ENCODE measurements at regions not wholly inside any gene's neighbourhood (a gene's known extent, or its start where the extent isn't known, plus 50 kb on each side); places are given as distances from the start of the nearest gene placed in this dataset.
"Not testable (repeated sequence)": the region's sequence is repeated elsewhere in the genome, so short reads cannot be mapped to it uniquely, and the experiment has no call there.

DNA sequence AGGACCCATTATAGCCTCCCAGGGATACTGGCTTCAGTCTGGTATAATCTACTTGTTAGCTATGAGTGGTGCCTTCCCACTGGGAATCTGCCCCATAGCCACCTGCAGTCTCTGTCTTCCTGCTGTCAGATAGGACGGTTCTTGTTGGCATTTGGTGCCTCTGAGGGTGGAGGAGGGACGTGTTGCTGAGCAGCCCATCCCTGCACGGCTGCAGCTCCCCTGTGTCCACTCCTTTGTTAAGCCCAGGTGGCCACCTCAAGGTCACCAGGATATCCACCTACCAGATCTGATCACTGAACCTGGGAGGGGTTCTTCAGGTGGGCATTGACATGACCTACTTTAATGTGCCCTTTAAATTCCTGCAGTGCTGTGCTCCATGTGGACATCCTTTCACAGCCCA, 1714.2 kb downstream of the SPATA31A7 start:
- H3K4me3 Mint-ChIP-seq; H3K27ac Mint-ChIP-seq; H3K4me1 Mint-ChIP-seq (ENCODE audit: low read depth); DNase-seq; H3K27me3 Mint-ChIP-seq (ENCODE audit: low read depth); intact Hi-C loops (cut with micrococcal nuclease); H3K36me3 Mint-ChIP-seq (ENCODE audit: low read depth); CTCF ChIA-PET; H3K9me3 Mint-ChIP-seq: not testable (repeated sequence)

DNA sequence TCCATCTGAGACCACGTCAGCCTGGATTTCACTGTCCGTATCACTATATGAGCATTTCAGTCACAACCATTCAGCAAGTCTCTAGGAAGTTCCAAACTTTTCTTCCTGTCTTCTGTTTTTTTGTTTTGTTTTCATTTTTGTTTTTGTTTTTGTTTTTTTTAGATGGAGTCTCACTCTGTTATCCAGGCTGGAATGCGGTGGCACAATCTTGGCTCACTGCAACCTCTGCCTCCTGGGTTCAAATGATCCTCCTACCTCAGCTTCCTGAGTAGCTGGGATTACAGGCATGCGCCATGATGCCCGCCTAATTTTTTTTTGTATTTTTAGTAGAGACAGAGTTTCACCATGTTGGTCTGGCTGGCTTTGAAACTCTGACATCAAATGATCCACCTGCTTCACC, 1715.9 kb downstream of the SPATA31A7 start:
- H3K36me3 Mint-ChIP-seq (ENCODE audit: low read depth); H3K9me3 Mint-ChIP-seq; H3K4me1 Mint-ChIP-seq (ENCODE audit: low read depth); CTCF ChIA-PET; H3K27ac Mint-ChIP-seq; DNase-seq; H3K4me3 Mint-ChIP-seq; intact Hi-C loops (cut with micrococcal nuclease); H3K27me3 Mint-ChIP-seq (ENCODE audit: low read depth): not testable (repeated sequence)

DNA sequence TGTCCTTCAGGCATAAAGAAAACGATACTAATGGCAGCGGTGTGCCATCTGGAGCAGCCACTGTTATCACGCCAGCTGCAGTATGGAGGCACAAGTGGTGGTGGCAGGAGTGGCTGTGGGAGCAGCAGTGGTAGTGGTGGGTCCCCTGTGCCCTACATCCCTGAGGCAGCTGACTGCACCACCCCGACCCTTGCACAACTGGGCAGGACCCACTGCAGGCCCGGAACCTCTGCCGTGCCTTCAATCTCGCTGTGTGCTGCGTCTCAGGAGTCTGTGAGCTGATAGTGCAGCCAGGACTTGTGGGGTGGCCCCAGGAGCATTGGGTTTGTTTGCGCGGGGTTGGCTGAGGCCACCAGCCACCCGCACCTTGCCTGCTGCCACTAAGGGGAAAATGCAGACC, 1718.0 kb downstream of the SPATA31A7 start:
- CTCF ChIA-PET; H3K9me3 Mint-ChIP-seq; H3K4me1 Mint-ChIP-seq (ENCODE audit: low read depth); H3K27me3 Mint-ChIP-seq (ENCODE audit: low read depth); intact Hi-C loops (cut with micrococcal nuclease); DNase-seq; H3K4me3 Mint-ChIP-seq; H3K27ac Mint-ChIP-seq; H3K36me3 Mint-ChIP-seq (ENCODE audit: low read depth): not testable (repeated sequence)

DNA sequence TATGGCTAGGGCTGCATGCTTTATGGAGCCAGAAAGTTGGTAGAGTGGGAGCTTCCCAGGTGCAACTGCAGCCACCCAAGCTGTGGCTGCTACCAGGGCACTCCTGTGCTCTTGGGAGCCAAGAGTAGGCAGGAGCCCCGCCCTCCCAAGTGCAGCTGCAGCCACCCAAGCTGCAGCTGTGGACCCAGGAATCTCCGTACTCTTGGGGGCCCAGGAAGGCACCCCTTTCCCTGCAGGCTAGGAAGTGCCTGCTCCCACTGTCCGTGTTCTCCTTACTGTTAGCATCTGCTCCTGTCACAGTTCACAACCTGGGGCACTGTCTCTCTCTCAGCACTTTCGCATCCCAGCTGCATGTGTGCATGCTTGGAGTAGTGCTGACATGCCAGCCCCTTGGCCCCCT, 1718.4 kb downstream of the SPATA31A7 start:
- H3K36me3 Mint-ChIP-seq (ENCODE audit: low read depth); H3K9me3 Mint-ChIP-seq; DNase-seq; H3K4me3 Mint-ChIP-seq; H3K4me1 Mint-ChIP-seq (ENCODE audit: low read depth); H3K27me3 Mint-ChIP-seq (ENCODE audit: low read depth); intact Hi-C loops (cut with micrococcal nuclease); CTCF ChIA-PET; H3K27ac Mint-ChIP-seq: not testable (repeated sequence)

DNA sequence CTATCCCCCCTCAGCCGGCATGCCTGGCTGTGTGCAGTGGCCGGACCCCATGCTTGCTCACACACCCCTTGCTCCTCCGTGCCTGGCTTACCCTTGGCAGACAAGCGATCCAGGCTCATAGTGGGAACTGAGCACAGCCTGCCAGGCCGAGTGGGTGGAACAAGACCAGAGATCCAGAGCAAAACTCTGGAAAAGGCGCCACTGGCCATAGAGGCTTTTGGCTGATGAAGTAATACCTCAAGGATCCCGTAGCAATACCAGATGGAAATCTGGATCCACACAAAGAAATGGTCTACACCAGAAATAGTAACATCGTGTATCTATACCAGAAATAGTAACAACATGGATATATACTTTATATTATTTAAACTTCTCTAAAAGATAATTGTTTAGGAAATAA, 1719.6 kb downstream of the SPATA31A7 start:
- H3K36me3 Mint-ChIP-seq (ENCODE audit: low read depth); H3K27ac Mint-ChIP-seq; H3K9me3 Mint-ChIP-seq; H3K27me3 Mint-ChIP-seq (ENCODE audit: low read depth); DNase-seq; H3K4me1 Mint-ChIP-seq (ENCODE audit: low read depth); H3K4me3 Mint-ChIP-seq; intact Hi-C loops (cut with micrococcal nuclease); CTCF ChIA-PET: not testable (repeated sequence)

DNA sequence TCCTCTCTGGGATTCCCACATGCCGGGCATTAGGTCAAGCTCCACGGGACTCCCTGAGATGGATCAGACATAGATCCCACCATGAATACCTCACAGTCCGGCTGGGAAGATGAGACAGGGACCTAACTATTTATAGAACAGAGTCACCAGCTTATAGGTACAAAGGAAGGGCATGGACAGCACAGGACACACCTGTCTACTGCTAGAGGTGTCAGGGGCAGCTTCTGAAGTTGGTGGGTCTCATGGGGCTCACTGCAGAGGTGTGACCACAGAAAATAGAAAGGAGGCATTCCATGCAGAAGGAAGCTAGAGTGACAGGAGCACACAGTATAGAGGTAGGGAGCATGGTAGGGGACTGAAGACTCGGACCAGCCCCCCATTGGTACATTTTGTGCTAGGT, 1722.4 kb downstream of the SPATA31A7 start:
- H3K9me3 Mint-ChIP-seq; DNase-seq; H3K4me3 Mint-ChIP-seq; H3K36me3 Mint-ChIP-seq (ENCODE audit: low read depth); intact Hi-C loops (cut with micrococcal nuclease); H3K27ac Mint-ChIP-seq; H3K4me1 Mint-ChIP-seq (ENCODE audit: low read depth); CTCF ChIA-PET; H3K27me3 Mint-ChIP-seq (ENCODE audit: low read depth): not testable (repeated sequence)

DNA sequence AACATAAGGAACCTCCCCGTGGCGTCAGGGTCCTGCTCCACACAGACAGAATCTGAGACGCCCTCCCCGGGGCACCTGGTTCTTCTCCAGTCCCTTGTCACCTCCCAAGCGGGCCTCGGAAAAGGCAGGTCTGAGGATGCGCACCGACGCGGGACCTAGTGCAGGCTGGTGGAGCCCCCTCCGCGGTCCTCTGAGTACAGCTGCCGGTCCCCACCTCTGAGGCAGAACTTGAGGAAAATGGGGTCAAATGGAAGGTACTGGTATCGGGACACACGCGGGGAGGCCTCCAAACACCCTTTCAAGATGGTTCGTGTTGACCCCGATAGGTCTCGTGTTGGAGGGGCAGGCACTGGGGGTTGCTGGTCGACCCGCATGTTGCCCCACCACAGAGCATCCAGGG, 1725.3 kb downstream of the SPATA31A7 start:
- DNase-seq; H3K36me3 Mint-ChIP-seq (ENCODE audit: low read depth); H3K27ac Mint-ChIP-seq; CTCF ChIA-PET; H3K27me3 Mint-ChIP-seq (ENCODE audit: low read depth); intact Hi-C loops (cut with micrococcal nuclease); H3K4me1 Mint-ChIP-seq (ENCODE audit: low read depth); H3K9me3 Mint-ChIP-seq; H3K4me3 Mint-ChIP-seq: not testable (repeated sequence)

DNA sequence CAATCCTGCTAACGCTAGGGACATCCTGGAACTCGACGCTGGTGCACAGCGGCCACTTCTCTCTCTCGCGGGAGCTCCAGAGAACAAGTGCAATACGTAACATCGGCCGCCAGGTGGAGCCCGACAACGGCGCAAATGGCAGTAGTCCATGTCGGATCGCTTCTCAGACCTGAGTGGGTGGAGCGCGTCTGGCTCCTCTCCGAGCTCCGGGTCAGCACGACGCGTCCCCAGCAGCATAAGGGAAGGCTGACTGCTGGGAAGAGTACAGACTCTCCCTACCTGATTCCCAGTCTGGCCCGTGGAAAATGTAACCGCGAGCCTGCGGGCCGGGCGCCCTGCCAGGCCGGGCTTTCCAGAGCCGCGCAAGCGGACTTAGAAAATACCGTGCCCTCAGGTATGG, 1725.8 kb downstream of the SPATA31A7 start:
- H3K4me3 Mint-ChIP-seq; DNase-seq; H3K4me1 Mint-ChIP-seq (ENCODE audit: low read depth); H3K27ac Mint-ChIP-seq; CTCF ChIA-PET; H3K9me3 Mint-ChIP-seq; H3K36me3 Mint-ChIP-seq (ENCODE audit: low read depth); H3K27me3 Mint-ChIP-seq (ENCODE audit: low read depth); intact Hi-C loops (cut with micrococcal nuclease): not testable (repeated sequence)

DNA sequence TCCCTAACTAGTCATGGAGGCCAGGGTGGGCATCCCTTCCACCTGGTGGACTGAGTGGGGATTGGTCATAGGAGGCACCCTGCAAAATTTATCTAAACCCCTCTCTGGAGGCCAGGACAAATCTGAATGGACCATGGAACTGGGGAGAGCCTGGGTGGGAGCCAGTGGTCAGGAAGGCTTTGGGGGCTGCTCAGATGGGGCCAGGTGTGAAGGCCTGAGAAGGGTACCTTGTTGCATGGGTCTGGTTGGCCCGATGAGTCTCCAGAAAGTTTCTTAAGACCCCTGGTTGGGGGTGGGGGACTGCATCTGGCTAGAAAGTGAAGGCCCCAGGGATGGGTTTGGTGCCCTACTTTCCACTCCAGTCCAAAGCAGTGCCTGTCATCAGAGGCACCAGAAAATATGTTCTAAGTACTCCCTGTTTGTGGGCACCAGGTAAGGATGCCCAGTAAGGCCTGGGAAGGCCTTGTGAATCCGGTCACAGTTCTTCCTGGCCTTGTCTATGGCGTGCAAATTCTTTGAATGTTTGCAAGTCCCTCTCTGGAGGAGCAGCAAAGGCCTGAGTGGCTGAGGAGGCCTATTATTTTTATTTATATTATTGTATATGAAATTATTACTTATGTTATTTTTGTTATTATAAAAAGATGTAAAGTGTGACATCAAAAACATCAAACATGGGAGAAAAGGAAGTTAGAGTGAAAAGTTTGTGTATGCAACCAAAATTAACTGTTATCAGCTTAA, 1729.0 kb downstream of the SPATA31A7 start:
- H3K9me3 Mint-ChIP-seq; H3K27me3 Mint-ChIP-seq (ENCODE audit: low read depth); H3K27ac Mint-ChIP-seq; H3K4me1 Mint-ChIP-seq (ENCODE audit: low read depth); H3K4me3 Mint-ChIP-seq; CTCF ChIA-PET; H3K36me3 Mint-ChIP-seq (ENCODE audit: low read depth); DNase-seq; intact Hi-C loops (cut with micrococcal nuclease): not testable (repeated sequence)

DNA sequence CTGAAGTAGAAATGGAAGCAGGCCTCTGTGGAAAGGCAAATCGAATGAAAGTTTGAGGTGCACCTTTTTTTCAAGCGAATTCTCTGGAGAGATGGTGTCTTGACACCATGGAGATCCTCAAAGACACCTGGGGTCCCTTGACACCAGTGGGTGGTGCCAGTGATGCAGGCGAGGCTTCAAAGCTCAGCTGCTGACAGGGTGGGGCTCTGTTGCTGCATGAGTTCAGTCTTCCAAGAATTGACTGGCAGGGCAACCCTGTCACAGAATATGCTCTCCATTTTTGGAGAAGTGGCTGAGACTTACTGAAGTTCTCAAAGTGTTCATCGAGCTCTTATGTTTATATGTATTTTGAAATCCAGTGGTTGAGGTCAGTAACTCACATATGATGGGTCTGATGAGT, 1741.6 kb downstream of the SPATA31A7 start:
- CTCF ChIA-PET; DNase-seq; H3K36me3 Mint-ChIP-seq (ENCODE audit: low read depth); H3K27ac Mint-ChIP-seq; intact Hi-C loops (cut with micrococcal nuclease); H3K27me3 Mint-ChIP-seq (ENCODE audit: low read depth); H3K4me1 Mint-ChIP-seq (ENCODE audit: low read depth); H3K4me3 Mint-ChIP-seq; H3K9me3 Mint-ChIP-seq: not testable (repeated sequence)

DNA sequence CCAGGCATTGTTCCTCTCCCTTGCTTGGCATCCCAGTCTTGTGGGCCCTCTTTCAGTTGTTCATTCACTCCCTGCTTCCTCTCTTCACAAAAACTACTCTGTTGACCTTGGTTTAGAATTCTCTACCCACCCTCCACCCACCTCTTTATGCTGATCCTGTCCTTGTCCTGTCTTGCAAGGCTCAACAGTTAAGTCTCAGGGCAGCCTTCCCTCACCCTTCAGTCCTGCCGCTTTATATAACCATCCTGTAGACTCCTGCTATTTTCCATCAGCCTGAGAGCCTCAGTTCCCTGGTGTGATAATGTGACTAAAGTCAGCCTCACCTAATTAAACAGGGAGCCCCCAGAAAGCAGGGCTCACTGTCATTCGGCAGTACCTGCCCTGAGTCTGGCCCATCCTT, 1763.0 kb downstream of the SPATA31A7 start:
- H3K27ac Mint-ChIP-seq; DNase-seq; CTCF ChIA-PET; H3K36me3 Mint-ChIP-seq (ENCODE audit: low read depth); H3K9me3 Mint-ChIP-seq; H3K27me3 Mint-ChIP-seq (ENCODE audit: low read depth); H3K4me3 Mint-ChIP-seq; H3K4me1 Mint-ChIP-seq (ENCODE audit: low read depth); intact Hi-C loops (cut with micrococcal nuclease): not testable (repeated sequence)
